Vagina (tissue), 2 donors: ENCODE measurements at regions not wholly inside any gene's neighbourhood (a gene's known extent, or its start where the extent isn't known, plus 50 kb on each side); places are given as distances from the start of the nearest gene placed in this dataset.
"Not testable (repeated sequence)": the region's sequence is repeated elsewhere in the genome, so short reads cannot be mapped to it uniquely, and the experiment has no call there.

Source experiments
- DNase-seq, 2 donors: peaks; one replicate each; pipeline ENCODE4 v3.0.0-alpha.2; 2017; ENCODE audit errors: extremely low spot score in 2 of 2
- H3K27ac ChIP-seq: fragments of 200-600 bp; sonication (generic); one replicate; pipeline ENCODE4 v1.5.1; 2019
- H3K27me3 ChIP-seq: fragments of 200-600 bp; sonication (generic); one replicate; pipeline ENCODE4 v1.5.1; 2019
- H3K36me3 ChIP-seq, 2 donors: fragments of 200-600 bp; sonication (generic); one replicate each; pipeline ENCODE4 v1.5.1; 2017 to 2019
- H3K4me1 ChIP-seq: fragments of 200-600 bp; sonication (generic); one replicate; pipeline ENCODE4 v1.5.1; 2019
- H3K4me3 ChIP-seq, 2 donors: fragments of 200-600 bp; sonication (generic); 1 replicate in 1 of 2; 2 replicates in 1 of 2; pipeline ENCODE4 v1.5.1; 2016 to 2019
- H3K9me3 ChIP-seq: fragments of 200-600 bp; sonication (generic); one replicate; pipeline ENCODE4 v1.5.1; 2019
- POLR2A ChIP-seq, 2 donors: fragments of 450-650 bp; IDR thresholded peaks; one replicate each; pipeline ENCODE4 v1.6.1; 2017; ENCODE audit warnings: antibody characterized with exemption in 2 of 2, mild to moderate bottlenecking in 2 of 2, moderate library complexity in 2 of 2
- POLR2AphosphoS5 ChIP-seq, 2 donors: sonication (generic); formaldehyde crosslinking; IDR thresholded peaks; one replicate each; pipeline ENCODE4 v1.9.0; 2017; ENCODE audit warnings: antibody characterized with exemption in 2 of 2, mild to moderate bottlenecking in 2 of 2, low read depth in 1 of 2; ENCODE audit not compliant: insufficient read depth in 1 of 2
- intact Hi-C: fragments of 100-400 bp; cut with DNase I; formaldehyde crosslinking; loops from one replicate; pipeline ENCODE4 v1.15.1; 2023
- TF ChIP-seq, protein P1 (sequence below), 3 experiments: fragments of 450-650 bp in 2 of 3; fragments of 200-600 bp in 1 of 3; sonication (generic) in 1 of 3; IDR thresholded peaks; one replicate each; pipeline ENCODE4 v1.5.1; 2017 to 2019; ENCODE audit warnings: antibody characterized with exemption in 3 of 3, mild to moderate bottlenecking in 2 of 3, moderate library complexity in 2 of 3

- TF ChIP-seq, protein P1, sequence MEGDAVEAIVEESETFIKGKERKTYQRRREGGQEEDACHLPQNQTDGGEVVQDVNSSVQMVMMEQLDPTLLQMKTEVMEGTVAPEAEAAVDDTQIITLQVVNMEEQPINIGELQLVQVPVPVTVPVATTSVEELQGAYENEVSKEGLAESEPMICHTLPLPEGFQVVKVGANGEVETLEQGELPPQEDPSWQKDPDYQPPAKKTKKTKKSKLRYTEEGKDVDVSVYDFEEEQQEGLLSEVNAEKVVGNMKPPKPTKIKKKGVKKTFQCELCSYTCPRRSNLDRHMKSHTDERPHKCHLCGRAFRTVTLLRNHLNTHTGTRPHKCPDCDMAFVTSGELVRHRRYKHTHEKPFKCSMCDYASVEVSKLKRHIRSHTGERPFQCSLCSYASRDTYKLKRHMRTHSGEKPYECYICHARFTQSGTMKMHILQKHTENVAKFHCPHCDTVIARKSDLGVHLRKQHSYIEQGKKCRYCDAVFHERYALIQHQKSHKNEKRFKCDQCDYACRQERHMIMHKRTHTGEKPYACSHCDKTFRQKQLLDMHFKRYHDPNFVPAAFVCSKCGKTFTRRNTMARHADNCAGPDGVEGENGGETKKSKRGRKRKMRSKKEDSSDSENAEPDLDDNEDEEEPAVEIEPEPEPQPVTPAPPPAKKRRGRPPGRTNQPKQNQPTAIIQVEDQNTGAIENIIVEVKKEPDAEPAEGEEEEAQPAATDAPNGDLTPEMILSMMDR (IDR thresholded peaks at IDR 0.05): no peak
- no peak for TF ChIP-seq POLR2AphosphoS5 (IDR thresholded peaks at IDR 0.05; ENCODE audit: insufficient read depth in 1 of 2, low read depth in 1 of 2)
- intact Hi-C loops: no loop called here
Observed at GRCh38 chr15:47116698-47117097, 600.6 kb upstream of the SEMA6D start.

GRCh38 chr15:47119349-47119748 lies 598.0 kb upstream of the SEMA6D start:
- Histone ChIP-seq H3K4me3 (no peak overlapping the region), H3K27ac (no peak overlapping the region), H3K36me3 (no peaks in the 10 kb centered on the region), H3K9me3 (no peaks in the 10 kb centered on the region), H3K4me1 (no peaks in the 10 kb centered on the region), H3K27me3 (no peaks in the 10 kb centered on the region)
- TF ChIP-seq POLR2A (IDR thresholded peaks at IDR 0.05) (no peak), POLR2AphosphoS5 (IDR thresholded peaks at IDR 0.05; ENCODE audit: insufficient read depth in 1 of 2, low read depth in 1 of 2) (no peak)
- TF ChIP-seq, protein P1 (IDR thresholded peaks at IDR 0.05): no peak
- no peak for DNase-seq
- intact Hi-C loops: no loop called here

More at GRCh38 chr15:47116698-47117097, 600.6 kb upstream of the SEMA6D start:
- no peaks in the 10 kb centered on the region for H3K4me1 ChIP-seq
- H3K4me3 ChIP-seq: no peak overlapping the region
- DNase-seq: no peak
- no peaks in the 10 kb centered on the region for H3K9me3 ChIP-seq
- H3K36me3 ChIP-seq: no peaks in the 10 kb centered on the region
- H3K27ac ChIP-seq: no peak overlapping the region
- no peaks in the 10 kb centered on the region for H3K27me3 ChIP-seq

DNA sequence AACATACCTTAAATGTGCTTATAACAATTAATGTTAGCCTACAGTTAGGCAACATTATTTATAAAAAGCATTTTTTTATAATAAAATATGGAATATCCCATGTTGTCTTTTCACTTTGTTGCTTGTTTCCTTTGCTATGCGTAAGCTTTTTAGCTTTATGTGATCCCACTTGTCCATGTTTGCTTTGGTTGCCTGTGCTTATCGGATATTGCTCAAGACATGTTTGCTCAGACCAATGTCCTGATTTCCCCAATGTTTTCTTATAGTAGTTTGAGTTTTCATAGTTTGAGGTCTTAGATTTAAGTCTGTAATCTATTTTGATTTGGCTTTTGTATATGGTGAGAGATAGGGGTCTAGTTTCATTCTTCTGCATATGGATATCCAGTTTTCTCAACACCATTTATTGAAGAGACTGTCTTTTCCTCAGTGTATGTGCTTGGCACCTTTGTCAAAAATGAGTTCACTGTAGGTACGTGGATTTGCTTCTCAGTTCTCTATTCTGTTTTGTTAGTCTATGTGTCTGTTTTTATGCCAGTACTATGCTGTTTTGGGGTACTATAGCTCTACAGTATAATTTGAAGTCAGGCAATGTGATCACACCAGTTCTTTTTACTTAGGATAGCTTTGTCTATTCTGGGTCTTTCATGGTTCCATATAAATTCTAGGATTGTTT lies 592.7 kb upstream of the SEMA6D start:
- DNase-seq: no peak
- Histone ChIP-seq H3K4me3 (no peak overlapping the region), H3K27me3 (no peaks in the 10 kb centered on the region), H3K4me1 (no peaks in the 10 kb centered on the region), H3K36me3 (no peaks in the 10 kb centered on the region), H3K9me3 (no peaks in the 10 kb centered on the region), H3K27ac (no peak overlapping the region)
- TF ChIP-seq, protein P1 (IDR thresholded peaks at IDR 0.05): no peak
- TF ChIP-seq POLR2A (IDR thresholded peaks at IDR 0.05): no peak
- TF ChIP-seq POLR2AphosphoS5 (IDR thresholded peaks at IDR 0.05; ENCODE audit: insufficient read depth in 1 of 2, low read depth in 1 of 2): no peak
- intact Hi-C loops: no loop called here

GRCh38 chr15:47129033-47129432 lies 588.3 kb upstream of the SEMA6D start:
- DNase-seq: no peak
- Histone ChIP-seq H3K4me3 (no peak overlapping the region), H3K27ac (no peak overlapping the region), H3K9me3 (no peaks in the 10 kb centered on the region), H3K36me3 (no peaks in the 10 kb centered on the region), H3K4me1 (no peaks in the 10 kb centered on the region), H3K27me3 (no peaks in the 10 kb centered on the region)
- TF ChIP-seq POLR2A (IDR thresholded peaks at IDR 0.05) (no peak), POLR2AphosphoS5 (IDR thresholded peaks at IDR 0.05; ENCODE audit: insufficient read depth in 1 of 2, low read depth in 1 of 2) (no peak)
- TF ChIP-seq, protein P1 (IDR thresholded peaks at IDR 0.05): no peak
- intact Hi-C loops: no loop called here

- H3K9me3 ChIP-seq, H3K4me1 ChIP-seq, H3K36me3 ChIP-seq, DNase-seq, intact Hi-C loops, H3K27me3 ChIP-seq, H3K4me3 ChIP-seq, H3K27ac ChIP-seq: not testable (repeated sequence)
Observed at GRCh38 chr15:47131450-47131849, 585.9 kb upstream of the SEMA6D start.
